HUES64 (cell line): ENCODE measurements at regions not wholly inside any gene's neighbourhood (a gene's known extent, or its start where the extent isn't known, plus 50 kb on each side); places are given as distances from the start of the nearest gene placed in this dataset.

Experiments
- H3K27ac ChIP-seq: 2 replicates; pipeline ENCODE4 v1.7.0; 2013; ENCODE audit warnings: low read depth, low read length, inconsistent platforms
- H3K27me3 ChIP-seq: 2 replicates; pipeline ENCODE4 v1.6.1; 2013; ENCODE audit warnings: mild to moderate bottlenecking, low read length; ENCODE audit not compliant: insufficient read depth
- H3K36me3 ChIP-seq: 2 replicates; pipeline ENCODE4 v1.6.1; 2013; ENCODE audit warnings: mild to moderate bottlenecking, low read length; ENCODE audit not compliant: insufficient read depth
- H3K4me1 ChIP-seq: 2 replicates; pipeline ENCODE4 v1.6.1; 2013; ENCODE audit warnings: mild to moderate bottlenecking, low read length, moderate library complexity; ENCODE audit not compliant: insufficient read depth
- H3K4me3 ChIP-seq: 2 replicates; pipeline ENCODE4 v1.5.1; 2013; ENCODE audit warnings: mild to moderate bottlenecking, low read length, moderate library complexity
- H3K9ac ChIP-seq: 2 replicates; pipeline ENCODE4 v1.6.1; 2013; ENCODE audit warnings: mild to moderate bottlenecking, low read depth, low read length
- H3K9me3 ChIP-seq: 2 replicates; pipeline ENCODE4 v1.6.1; 2013; ENCODE audit warnings: low read depth, low read length; ENCODE audit not compliant: insufficient read depth
- WGBS: fragments of 150-250, 120-280 bp; methylation state at CpG from one replicate; pipeline ENCODE4 v1.1.7; 2013; ENCODE audit warnings: missing lambda C conversion rate; 5-methylcytosine and 5-hydroxymethylcytosine counted together

- Histone ChIP-seq H3K4me1 (peaks cover 6% of the 10 kb centered on the region; the same call in 1 of the 2 replicates), H3K4me3 (no peak overlapping the region), H3K27me3 (no peaks in the 10 kb centered on the region), H3K9ac (no peak overlapping the region), H3K9me3 (no peaks in the 10 kb centered on the region), H3K27ac (no peak overlapping the region), H3K36me3 (no peaks in the 10 kb centered on the region)
- WGBS: 89% methylated on average over 5 of the region's 5 CpGs
These were observed 147.2 kb downstream of the RPS12 start for GRCh38 chr6:132961610-132962009.

DNA sequence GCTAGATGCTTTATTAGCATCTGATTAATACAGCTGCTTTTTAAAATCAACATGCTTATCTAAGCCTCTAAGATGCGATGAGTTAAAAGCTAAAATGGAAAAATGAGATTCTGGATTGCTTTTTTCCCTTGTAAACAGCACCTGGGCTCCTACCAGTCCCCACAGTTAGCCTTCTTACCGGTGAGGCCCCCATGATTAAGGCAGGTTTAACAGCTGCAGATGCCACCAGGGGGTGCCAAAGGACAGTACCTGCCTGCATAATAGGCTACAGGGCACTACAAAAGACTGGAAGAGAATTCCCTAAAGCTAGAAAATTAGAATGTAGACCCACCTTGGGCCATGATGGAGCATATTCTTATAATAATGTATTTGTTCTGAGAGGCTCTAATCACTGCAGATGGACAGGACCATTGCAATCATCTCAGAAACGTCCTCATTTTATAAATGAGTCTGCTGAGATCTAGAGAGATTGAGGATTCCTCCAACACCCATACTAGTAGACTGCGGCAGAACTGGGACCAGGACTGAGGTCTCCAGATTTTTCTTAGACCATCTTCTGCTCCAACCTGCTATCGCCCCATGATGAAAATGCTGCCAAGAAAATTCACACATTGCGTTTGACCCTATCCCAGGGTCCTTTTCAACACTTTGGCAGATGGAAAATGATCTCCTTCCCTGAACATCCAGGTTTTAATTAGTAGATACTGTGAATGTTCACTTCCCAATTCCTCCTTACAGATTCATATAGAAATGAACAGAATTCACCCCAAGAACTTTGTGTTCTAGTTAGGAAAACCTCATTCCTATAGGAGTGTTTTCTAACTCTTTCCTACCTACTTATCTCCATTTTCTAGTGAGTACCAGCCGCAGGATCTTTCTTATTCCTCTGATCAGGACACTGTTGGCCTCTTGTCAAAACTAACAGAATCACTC is 148.8 kb downstream of the RPS12 start:
- no peak overlapping the region for H3K4me3 ChIP-seq
- no peak overlapping the region for H3K27ac ChIP-seq
- peaks cover 13% of the 10 kb centered on the region; the same call in 1 of the 2 replicates for H3K4me1 ChIP-seq
- no peaks in the 10 kb centered on the region for H3K27me3 ChIP-seq
- H3K9me3 ChIP-seq: no peaks in the 10 kb centered on the region
- no peak overlapping the region for H3K9ac ChIP-seq
- no peaks in the 10 kb centered on the region for H3K36me3 ChIP-seq
- 73% methylated on average over 7 of the region's 7 CpGs for WGBS

GRCh38 chr6:132964101-132964867 is 149.9 kb downstream of the RPS12 start:
- Histone ChIP-seq H3K9ac (no peak overlapping the region), H3K4me1 (peaks cover 16% of the 10 kb centered on the region; the same call in 1 of the 2 replicates), H3K36me3 (no peaks in the 10 kb centered on the region), H3K27me3 (no peaks in the 10 kb centered on the region), H3K4me3 (no peak overlapping the region), H3K9me3 (no peaks in the 10 kb centered on the region), H3K27ac (no peak overlapping the region)
- WGBS: 96% methylated on average over 4 of the region's 4 CpGs

GRCh38 chr6:132964868-132965382 is 150.6 kb downstream of the RPS12 start:
- WGBS: 92% methylated on average over 2 of the region's 2 CpGs
- Histone ChIP-seq H3K27ac (no peak overlapping the region), H3K4me1 (peaks cover 16% of the 10 kb centered on the region), H3K9me3 (no peaks in the 10 kb centered on the region), H3K9ac (no peak overlapping the region), H3K4me3 (no peak overlapping the region), H3K27me3 (no peaks in the 10 kb centered on the region), H3K36me3 (no peaks in the 10 kb centered on the region)

DNA sequence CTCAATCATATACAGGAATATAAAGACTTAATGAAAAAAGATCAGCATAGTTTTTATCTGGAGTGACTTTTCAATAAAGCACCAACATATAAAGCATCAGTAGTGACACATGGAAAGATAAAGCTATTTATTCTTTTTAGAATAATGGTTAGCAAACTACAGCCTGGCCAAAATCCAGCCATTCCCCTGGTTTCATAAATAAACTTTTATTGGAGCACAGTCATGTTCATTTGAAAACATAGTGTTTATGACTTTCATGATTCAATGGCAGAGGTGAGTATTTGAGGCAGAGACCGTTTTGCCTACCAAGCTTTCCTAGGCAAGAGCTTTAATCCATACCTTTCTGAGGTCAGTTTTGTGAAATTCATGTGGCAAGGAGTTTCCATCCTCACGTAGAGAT is 153.5 kb downstream of the RPS12 start:
- no peak overlapping the region for H3K9ac ChIP-seq
- no peaks in the 10 kb centered on the region for H3K9me3 ChIP-seq
- H3K4me3 ChIP-seq: no peak overlapping the region
- 46% methylated on average over 2 of the region's 2 CpGs for WGBS
- no peaks in the 10 kb centered on the region for H3K27me3 ChIP-seq
- H3K4me1 ChIP-seq: peaks cover 14% of the 10 kb centered on the region
- H3K36me3 ChIP-seq: no peaks in the 10 kb centered on the region
- H3K27ac ChIP-seq: no peak overlapping the region

GRCh38 chr6:132968419-132968950 is 154.1 kb downstream of the RPS12 start:
- Histone ChIP-seq H3K4me1 (peaks cover 18% of the 10 kb centered on the region), H3K27ac (no peak overlapping the region)
- WGBS: 67% methylated on average over 5 of the region's 5 CpGs

DNA sequence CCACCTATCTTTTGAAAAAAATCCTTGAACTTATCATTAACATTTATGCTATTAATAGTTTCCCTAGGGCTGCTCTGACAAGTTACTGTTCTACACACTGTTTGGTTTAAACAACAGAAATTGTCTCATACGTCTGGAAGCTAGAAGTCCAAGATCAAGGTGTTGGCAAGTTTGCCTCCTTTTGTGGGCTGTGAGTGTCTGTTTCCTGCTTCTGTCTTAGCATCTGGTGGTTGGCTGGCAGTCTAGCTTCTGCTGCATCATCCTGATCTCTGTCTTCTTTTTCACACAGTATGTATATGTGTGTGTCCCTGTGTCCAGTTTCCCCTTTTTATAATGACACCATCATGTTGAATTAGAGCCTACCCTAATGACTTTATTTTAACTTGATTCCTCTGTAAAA is 154.8 kb downstream of the RPS12 start:
- H3K4me1 ChIP-seq: peaks cover 22% of the 10 kb centered on the region

More at GRCh38 chr6:132968419-132968950, 154.1 kb downstream of the RPS12 start:
- no peaks in the 10 kb centered on the region for H3K27me3 ChIP-seq
- H3K4me3 ChIP-seq: no peak overlapping the region
- no peaks in the 10 kb centered on the region for H3K36me3 ChIP-seq
- H3K9me3 ChIP-seq: no peaks in the 10 kb centered on the region
- no peak overlapping the region for H3K9ac ChIP-seq

GRCh38 chr6:132971676-132972075 is 157.3 kb downstream of the RPS12 start:
- Histone ChIP-seq H3K27ac (no peak overlapping the region), H3K27me3 (no peaks in the 10 kb centered on the region), H3K9ac (no peak overlapping the region), H3K36me3 (no peaks in the 10 kb centered on the region), H3K4me3 (no peak overlapping the region), H3K9me3 (no peaks in the 10 kb centered on the region), H3K4me1 (peaks cover 22% of the 10 kb centered on the region)
- WGBS: 93% methylated on average over 3 of the region's 3 CpGs

More for the DNA sequence above, 154.8 kb downstream of the RPS12 start:
- Histone ChIP-seq H3K4me3 (no peak overlapping the region), H3K9me3 (no peaks in the 10 kb centered on the region), H3K27ac (no peak overlapping the region), H3K27me3 (no peaks in the 10 kb centered on the region), H3K9ac (no peak overlapping the region), H3K36me3 (no peaks in the 10 kb centered on the region)
- whole genome bisulfite sequencing: 87% methylated on average over 1 of the region's 1 CpG

DNA sequence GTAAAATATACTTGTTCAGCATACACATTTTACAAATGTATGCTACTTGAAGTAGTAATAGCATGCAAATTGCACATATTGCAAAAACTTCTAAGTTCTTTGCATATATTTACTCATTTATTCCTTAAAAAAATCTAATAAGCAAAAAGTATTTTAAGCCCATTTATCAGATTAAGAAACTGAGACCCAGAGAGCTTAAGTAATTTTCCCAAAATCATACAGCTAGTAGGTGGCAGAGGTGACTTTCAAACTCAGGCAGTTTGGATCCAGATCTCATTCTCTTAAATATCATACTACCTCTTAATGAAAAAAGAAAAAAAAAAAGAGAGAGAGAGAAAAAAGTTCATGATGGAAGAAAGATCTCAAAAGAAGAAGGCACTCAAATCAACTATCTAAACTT is 157.9 kb downstream of the RPS12 start:
- no peak overlapping the region for H3K27ac ChIP-seq
- peaks cover 22% of the 10 kb centered on the region for H3K4me1 ChIP-seq
- no peak overlapping the region for H3K4me3 ChIP-seq
- no peaks in the 10 kb centered on the region for H3K27me3 ChIP-seq
- H3K9me3 ChIP-seq: no peaks in the 10 kb centered on the region
- H3K36me3 ChIP-seq: no peaks in the 10 kb centered on the region
- no peak overlapping the region for H3K9ac ChIP-seq

- peaks cover 17% of the 10 kb centered on the region for H3K4me1 ChIP-seq
- H3K27ac ChIP-seq: no peak overlapping the region
- no peak overlapping the region for H3K9ac ChIP-seq
- no peaks in the 10 kb centered on the region for H3K9me3 ChIP-seq
- WGBS: 73% methylated on average over 2 of the region's 3 CpGs
- no peaks in the 10 kb centered on the region for H3K27me3 ChIP-seq
- H3K4me3 ChIP-seq: no peak overlapping the region
- H3K36me3 ChIP-seq: no peaks in the 10 kb centered on the region
These were observed 158.6 kb downstream of the RPS12 start for GRCh38 chr6:132972971-132973370.

DNA sequence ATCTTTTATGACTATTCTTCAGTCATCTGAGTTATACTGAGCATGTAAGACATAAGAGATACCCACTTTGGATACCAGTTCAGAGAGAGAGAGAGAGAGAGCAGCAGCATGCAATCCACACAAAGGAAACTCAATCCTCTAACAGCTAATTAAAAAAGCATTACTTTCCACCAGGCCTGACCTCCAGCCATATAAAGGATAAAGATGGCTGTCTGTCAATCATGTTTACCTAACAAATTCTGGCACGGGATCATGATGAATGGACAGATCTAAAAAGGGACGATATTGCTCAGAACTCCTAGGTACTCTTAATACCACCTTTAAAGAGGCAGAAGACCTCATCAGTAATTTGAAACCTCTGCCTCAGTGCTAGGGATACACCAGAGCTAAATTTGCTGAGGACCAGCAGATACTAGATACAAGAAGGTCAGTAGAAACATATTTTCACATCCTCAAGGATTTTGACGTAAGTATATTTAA is 159.2 kb downstream of the RPS12 start:
- H3K9ac ChIP-seq: no peak overlapping the region
- peaks cover 12% of the 10 kb centered on the region; the same call in 1 of the 2 replicates for H3K4me1 ChIP-seq
- no peak overlapping the region for H3K27ac ChIP-seq
- H3K36me3 ChIP-seq: no peaks in the 10 kb centered on the region
- H3K27me3 ChIP-seq: no peaks in the 10 kb centered on the region
- no peak overlapping the region for H3K4me3 ChIP-seq
- no peaks in the 10 kb centered on the region for H3K9me3 ChIP-seq
- 77% methylated on average over 3 of the region's 3 CpGs for WGBS
